Left ventricle myocardium inferior (tissue), 1 donor: ENCODE measurements at regions not wholly inside any gene's neighbourhood (a gene's known extent, or its start where the extent isn't known, plus 50 kb on each side); places are given as distances from the start of the nearest gene placed in this dataset.

Source experiments
- DNase-seq: peaks from one replicate; pipeline ENCODE4 v3.0.0-alpha.2; 2020
- H3K27ac ChIP-seq: fragments of 200-600 bp; replicated peaks from 2 replicates; pipeline ENCODE4 v1.8.0; 2021
- H3K27me3 ChIP-seq: fragments of 200-600 bp; 2 replicates; pipeline ENCODE4 v1.8.0; 2021; ENCODE audit warnings: low read depth
- H3K36me3 ChIP-seq: fragments of 200-600 bp; 2 replicates; pipeline ENCODE4 v1.8.0; 2021
- H3K4me1 ChIP-seq: fragments of 200-600 bp; 2 replicates; pipeline ENCODE4 v1.8.0; 2021
- H3K4me3 ChIP-seq: fragments of 200-600 bp; 2 replicates; pipeline ENCODE4 v1.8.0; 2021; ENCODE audit warnings: mild to moderate bottlenecking, moderate library complexity
- H3K9me3 ChIP-seq: fragments of 200-600 bp; replicated peaks from 2 replicates; pipeline ENCODE4 v1.8.0; 2021
- intact Hi-C: fragments of 100-400 bp; cut with micrococcal nuclease; formaldehyde crosslinking; loops from one replicate; pipeline ENCODE4 v1.11.0; 2022
- TF ChIP-seq, protein P1 (sequence below): fragments of 200-600 bp; IDR thresholded peaks from 2 replicates; pipeline ENCODE4 v1.8.0; 2021; ENCODE audit warnings: antibody characterized with exemption, mild to moderate bottlenecking, borderline replicate concordance
- donor health status: DM: no; HTN: yes; CAD: no; lungs with severe emphysema.

DNA sequence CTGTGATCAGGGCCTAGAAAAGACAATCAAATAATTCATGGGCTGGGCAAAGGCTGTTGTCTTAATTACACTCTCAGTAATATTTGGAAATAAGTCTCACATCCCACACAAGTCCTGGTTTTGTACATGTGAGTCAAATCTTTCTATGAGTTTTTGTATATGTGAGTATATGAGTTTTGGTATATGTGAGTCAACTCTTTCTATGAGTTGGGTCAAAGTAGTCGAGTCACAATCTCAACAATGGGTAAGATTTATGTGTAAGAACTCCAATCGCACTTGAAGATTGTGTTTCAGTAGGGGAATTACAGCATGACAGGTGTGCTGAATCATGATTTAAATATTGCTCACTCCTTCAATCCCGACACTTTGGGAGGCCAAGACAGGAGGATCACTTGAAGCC lies 975.5 kb upstream of the TSPY4 start:
- no peak for DNase-seq
- TF ChIP-seq, protein P1, sequence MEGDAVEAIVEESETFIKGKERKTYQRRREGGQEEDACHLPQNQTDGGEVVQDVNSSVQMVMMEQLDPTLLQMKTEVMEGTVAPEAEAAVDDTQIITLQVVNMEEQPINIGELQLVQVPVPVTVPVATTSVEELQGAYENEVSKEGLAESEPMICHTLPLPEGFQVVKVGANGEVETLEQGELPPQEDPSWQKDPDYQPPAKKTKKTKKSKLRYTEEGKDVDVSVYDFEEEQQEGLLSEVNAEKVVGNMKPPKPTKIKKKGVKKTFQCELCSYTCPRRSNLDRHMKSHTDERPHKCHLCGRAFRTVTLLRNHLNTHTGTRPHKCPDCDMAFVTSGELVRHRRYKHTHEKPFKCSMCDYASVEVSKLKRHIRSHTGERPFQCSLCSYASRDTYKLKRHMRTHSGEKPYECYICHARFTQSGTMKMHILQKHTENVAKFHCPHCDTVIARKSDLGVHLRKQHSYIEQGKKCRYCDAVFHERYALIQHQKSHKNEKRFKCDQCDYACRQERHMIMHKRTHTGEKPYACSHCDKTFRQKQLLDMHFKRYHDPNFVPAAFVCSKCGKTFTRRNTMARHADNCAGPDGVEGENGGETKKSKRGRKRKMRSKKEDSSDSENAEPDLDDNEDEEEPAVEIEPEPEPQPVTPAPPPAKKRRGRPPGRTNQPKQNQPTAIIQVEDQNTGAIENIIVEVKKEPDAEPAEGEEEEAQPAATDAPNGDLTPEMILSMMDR, result no peak

DNA sequence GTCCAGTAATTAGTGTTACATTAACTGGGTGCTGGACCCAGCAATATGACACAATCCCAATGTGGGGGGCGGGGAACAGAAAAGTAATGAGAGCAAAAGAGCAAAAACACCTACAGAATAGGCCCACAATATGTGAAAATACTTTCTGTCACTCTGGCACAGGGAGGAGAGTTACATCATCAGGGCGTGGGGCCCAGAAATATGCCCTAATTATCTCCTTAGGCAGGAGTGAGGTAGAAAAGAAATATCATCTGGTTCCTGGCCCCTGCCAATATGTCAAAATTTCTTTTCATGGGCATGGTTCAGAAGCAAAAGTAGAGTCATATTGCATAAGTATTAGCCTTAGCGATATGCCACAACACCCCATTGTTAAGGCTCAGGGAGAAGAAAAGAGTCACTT lies 959.8 kb upstream of the TSPY4 start:
- H3K4me3 ChIP-seq, result no peak overlapping the region
- no peaks in the 10 kb centered on the region for H3K27me3 ChIP-seq
- no peaks in the 10 kb centered on the region for H3K9me3 ChIP-seq
- H3K27ac ChIP-seq, result no peak overlapping the region
- no peaks in the 10 kb centered on the region for H3K4me1 ChIP-seq
- no peak for DNase-seq
- H3K36me3 ChIP-seq, result no peaks in the 10 kb centered on the region
- TF ChIP-seq, protein P1, result no peak
- intact Hi-C loops, result no loop called here

More for the DNA sequence above, 975.5 kb upstream of the TSPY4 start:
- intact Hi-C loops, result no loop called here
- Histone ChIP-seq H3K4me3 (no peak overlapping the region), H3K36me3 (no peaks in the 10 kb centered on the region), H3K27ac (no peak overlapping the region), H3K4me1 (no peaks in the 10 kb centered on the region), H3K27me3 (no peaks in the 10 kb centered on the region), H3K9me3 (no peaks in the 10 kb centered on the region)

DNA sequence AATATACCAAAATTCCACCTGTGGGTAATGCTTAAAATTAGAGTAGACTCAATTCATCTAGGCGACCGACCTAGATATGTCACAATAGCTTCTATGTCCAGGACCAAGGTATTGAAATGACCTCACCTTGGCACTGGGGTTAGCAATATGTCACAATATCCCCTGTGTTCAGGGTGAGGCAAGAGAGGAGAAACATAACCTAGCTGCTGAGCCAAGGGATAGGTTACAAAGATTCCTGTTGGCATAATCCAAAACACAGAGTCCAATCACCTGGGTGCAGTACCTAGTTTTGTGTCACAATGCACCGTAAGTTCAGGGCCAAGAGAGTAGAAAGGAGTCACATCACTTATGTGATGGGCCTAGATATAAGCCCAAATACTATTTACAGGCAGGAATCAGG lies 957.5 kb upstream of the TSPY4 start:
- Histone ChIP-seq H3K27me3 (no peaks in the 10 kb centered on the region), H3K4me1 (no peaks in the 10 kb centered on the region), H3K4me3 (no peak overlapping the region), H3K36me3 (no peaks in the 10 kb centered on the region), H3K27ac (no peak overlapping the region), H3K9me3 (no peaks in the 10 kb centered on the region)
- intact Hi-C loops, result no loop called here
- no peak for DNase-seq
- TF ChIP-seq, protein P1, result no peak

DNA sequence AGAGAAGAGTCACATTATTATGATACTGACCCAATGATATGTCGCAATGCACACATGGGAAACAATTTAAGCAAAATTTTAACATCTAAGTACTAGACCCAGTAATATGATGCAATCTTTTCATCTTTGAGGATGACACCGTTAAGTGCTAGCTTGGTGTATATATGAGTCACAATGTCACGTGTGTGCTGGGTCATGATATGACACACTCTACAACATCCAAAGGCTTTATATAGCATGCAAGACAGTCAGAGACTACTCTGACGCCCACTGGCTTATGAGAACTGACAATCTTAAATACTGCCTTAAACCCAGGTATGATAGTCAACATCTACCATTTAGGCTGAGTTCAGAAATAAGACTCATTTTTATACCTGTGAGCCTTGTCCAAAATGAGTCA lies 955.8 kb upstream of the TSPY4 start:
- TF ChIP-seq, protein P1, result no peak
- no peaks in the 10 kb centered on the region for H3K4me1 ChIP-seq
- H3K36me3 ChIP-seq, result no peaks in the 10 kb centered on the region
- DNase-seq, result no peak
- intact Hi-C loops, result no loop called here
- H3K4me3 ChIP-seq, result no peak overlapping the region
- no peaks in the 10 kb centered on the region for H3K27me3 ChIP-seq
- no peak overlapping the region for H3K27ac ChIP-seq
- no peaks in the 10 kb centered on the region for H3K9me3 ChIP-seq

DNA sequence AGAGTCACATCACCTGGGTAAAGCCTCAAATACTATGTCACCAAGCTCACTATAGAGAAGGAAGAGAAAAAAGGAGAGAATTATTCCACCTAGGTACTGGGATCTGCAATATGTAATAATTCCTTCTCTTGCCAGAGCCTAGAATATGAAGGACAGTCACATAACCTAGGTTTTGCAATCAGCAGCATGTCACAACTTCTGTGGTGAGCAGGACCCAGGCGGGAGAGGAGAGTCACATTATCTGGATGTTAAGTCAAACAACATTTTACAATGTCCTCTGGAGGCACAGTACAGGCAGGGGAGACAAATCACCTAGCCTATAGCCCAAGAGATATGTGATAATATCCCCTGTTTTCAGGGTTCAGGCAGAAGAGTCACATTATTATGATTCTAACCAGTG lies 951.2 kb upstream of the TSPY4 start:
- intact Hi-C loops, result no loop called here
- H3K36me3 ChIP-seq, result no peaks in the 10 kb centered on the region
- H3K4me3 ChIP-seq, result no peak overlapping the region
- TF ChIP-seq, protein P1, result no peak
- H3K27ac ChIP-seq, result no peak overlapping the region
- H3K4me1 ChIP-seq, result no peaks in the 10 kb centered on the region
- no peaks in the 10 kb centered on the region for H3K27me3 ChIP-seq
- H3K9me3 ChIP-seq, result no peaks in the 10 kb centered on the region
- DNase-seq, result no peak

DNA sequence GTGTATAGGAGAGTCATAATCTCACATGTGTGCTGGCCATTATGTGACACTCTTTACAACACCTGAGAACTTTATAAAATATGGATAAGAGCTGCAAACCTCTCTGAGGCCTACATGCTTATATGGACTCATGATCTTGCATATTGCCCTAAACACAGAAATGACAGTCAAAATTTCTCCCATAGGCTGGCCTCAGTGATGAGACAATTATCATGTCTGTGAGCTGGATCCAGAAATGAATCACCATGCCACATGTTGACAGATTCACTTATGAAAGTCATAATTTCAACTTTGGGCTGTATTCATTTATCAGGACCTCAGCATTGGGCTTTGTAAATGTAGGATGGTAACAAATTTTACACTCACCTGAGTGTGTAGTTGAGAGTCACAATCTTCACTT lies 948.8 kb upstream of the TSPY4 start:
- H3K27me3 ChIP-seq, result no peaks in the 10 kb centered on the region
- no peaks in the 10 kb centered on the region for H3K9me3 ChIP-seq
- no peak for DNase-seq
- H3K4me1 ChIP-seq, result no peaks in the 10 kb centered on the region
- H3K27ac ChIP-seq, result no peak overlapping the region
- TF ChIP-seq, protein P1, result no peak
- no peak overlapping the region for H3K4me3 ChIP-seq
- intact Hi-C loops, result no loop called here
- no peaks in the 10 kb centered on the region for H3K36me3 ChIP-seq
